BE2C (cell line): ENCODE measurements at regions not wholly inside any gene's neighbourhood (a gene's known extent, or its start where the extent isn't known, plus 50 kb on each side); places are given as distances from the start of the nearest gene placed in this dataset.

Experiments used
- DNase-seq: peaks from one replicate; pipeline ENCODE4 v3.0.0-alpha.2; 2020
- H3K27me3 ChIP-seq: fragments of 250-450 bp; sonication (Bioruptor Pico); 2 replicates; pipeline ENCODE4 v1.5.1; 2020; ENCODE audit warnings: mild to moderate bottlenecking
- H3K36me3 ChIP-seq: fragments of 250-450 bp; sonication (Bioruptor Pico); 2 replicates; pipeline ENCODE4 v1.5.1; 2020; ENCODE audit warnings: mild to moderate bottlenecking
- H3K4me1 ChIP-seq: fragments of 250-450 bp; sonication (Bioruptor Pico); 2 replicates; pipeline ENCODE4 v1.5.1; 2020
- H3K4me3 ChIP-seq: 2 replicates; pipeline ENCODE4 v1.5.1; 2011; ENCODE audit warnings: low read depth, low read length
- H3K9me3 ChIP-seq: fragments of 250-450 bp; sonication (Bioruptor Pico); 2 replicates; pipeline ENCODE4 v1.5.1; 2020
- CTCF ChIP-seq: IDR thresholded peaks from 2 replicates; pipeline ENCODE4 v1.5.1; 2012; ENCODE audit warnings: mild to moderate bottlenecking, low read depth, low read length

- Histone ChIP-seq H3K27me3 (no peaks in the 10 kb centered on the region), H3K36me3 (no peaks in the 10 kb centered on the region)
- no peak for DNase-seq
Observed at GRCh38 chr2:226158229-226158628, 641.4 kb downstream of the IRS1 start.

GRCh38 chr2:226155093-226155875 is 644.3 kb downstream of the IRS1 start:
- no peak for TF ChIP-seq CTCF
- Histone ChIP-seq H3K36me3 (no peaks in the 10 kb centered on the region), H3K9me3 (no peaks in the 10 kb centered on the region), H3K4me1 (no peaks in the 10 kb centered on the region), H3K4me3 (no peak overlapping the region), H3K27me3 (no peaks in the 10 kb centered on the region)
- DNase-seq = no peak

More at GRCh38 chr2:226158229-226158628, 641.4 kb downstream of the IRS1 start:
- Histone ChIP-seq H3K9me3 (no peaks in the 10 kb centered on the region), H3K4me1 (no peaks in the 10 kb centered on the region), H3K4me3 (no peak overlapping the region)
- no peak for TF ChIP-seq CTCF

GRCh38 chr2:226154610-226155009 is 645.0 kb downstream of the IRS1 start:
- DNase-seq = no peak
- Histone ChIP-seq H3K27me3 (no peaks in the 10 kb centered on the region), H3K4me3 (no peak overlapping the region), H3K4me1 (no peaks in the 10 kb centered on the region), H3K36me3 (no peaks in the 10 kb centered on the region), H3K9me3 (no peaks in the 10 kb centered on the region)
- no peak for TF ChIP-seq CTCF

GRCh38 chr2:226153553-226153952 is 646.1 kb downstream of the IRS1 start:
- Histone ChIP-seq H3K9me3 (no peaks in the 10 kb centered on the region), H3K4me3 (no peak overlapping the region), H3K4me1 (no peaks in the 10 kb centered on the region), H3K36me3 (no peaks in the 10 kb centered on the region), H3K27me3 (no peaks in the 10 kb centered on the region)
- TF ChIP-seq CTCF = no peak
- no peak for DNase-seq

- no peaks in the 10 kb centered on the region for H3K36me3 ChIP-seq
- H3K4me3 ChIP-seq = no peak overlapping the region
- TF ChIP-seq CTCF = no peak
- H3K9me3 ChIP-seq = no peaks in the 10 kb centered on the region
- H3K27me3 ChIP-seq = no peaks in the 10 kb centered on the region
- DNase-seq = no peak
- H3K4me1 ChIP-seq = no peaks in the 10 kb centered on the region
Observed at GRCh38 chr2:226151157-226151556, 648.5 kb downstream of the IRS1 start.

GRCh38 chr2:226143091-226143490 is 656.5 kb downstream of the IRS1 start:
- no peak for TF ChIP-seq CTCF

More at GRCh38 chr2:226143091-226143490, 656.5 kb downstream of the IRS1 start:
- H3K9me3 ChIP-seq = no peaks in the 10 kb centered on the region
- H3K4me1 ChIP-seq = no peaks in the 10 kb centered on the region
- no peaks in the 10 kb centered on the region for H3K27me3 ChIP-seq
- H3K4me3 ChIP-seq = no peak overlapping the region
- H3K36me3 ChIP-seq = no peaks in the 10 kb centered on the region
- DNase-seq = no peak
